H1 (cell line): ENCODE measurements at regions not wholly inside any gene's neighbourhood (a gene's known extent, or its start where the extent isn't known, plus 50 kb on each side); places are given as distances from the start of the nearest gene placed in this dataset.

Experiments
- ASH2L ChIP-seq: fragments of 200-600, 300-600 bp; sonication (generic); IDR thresholded peaks from one replicate; pipeline ENCODE4 v1.7.1; 2017; ENCODE audit warnings: low read length
- EP300 ChIP-seq, 2 experiments: IDR thresholded peaks; 1 replicate in 1 of 2; 2 replicates in 1 of 2; pipeline ENCODE4 v1.6.1; 2011 to 2012; ENCODE audit warnings: low read depth in 2 of 2, low read length in 2 of 2, mild to moderate bottlenecking in 2 of 2, borderline replicate concordance in 1 of 2, inconsistent platforms in 1 of 2, moderate library complexity in 1 of 2
- NRF1 ChIP-seq: IDR thresholded peaks from 2 replicates; pipeline ENCODE4 v1.6.1; 2011; ENCODE audit warnings: mild to moderate bottlenecking, low read depth, low read length, improper control_type of control experiment
- SP2 ChIP-seq: IDR thresholded peaks from 2 replicates; pipeline ENCODE4 v1.6.1; 2012; ENCODE audit warnings: mild to moderate bottlenecking, low read length, inconsistent platforms
- USF2 ChIP-seq: IDR thresholded peaks from 2 replicates; pipeline ENCODE4 v1.6.1; 2011; ENCODE audit warnings: low read length, improper control_type of control experiment
- ZNF274 ChIP-seq: IDR thresholded peaks from 2 replicates; pipeline ENCODE4 v1.7.0; 2012; ENCODE audit warnings: low read length, borderline replicate concordance; ENCODE audit errors: extremely low read depth
- TF ChIP-seq, protein P1 (sequence below), 3 experiments: IDR thresholded peaks; 1 replicate in 2 of 3; 2 replicates in 1 of 3; pipeline versions ENCODE4 v1.5.1 to v1.6.1; 2011; ENCODE audit warnings: low read length in 3 of 3, mild to moderate bottlenecking in 3 of 3, inconsistent platforms in 2 of 3, low read depth in 1 of 3, moderate library complexity in 1 of 3; ENCODE audit not compliant: insufficient read depth in 1 of 3; ENCODE audit errors: control extremely low read depth in 1 of 3

GRCh38 chr6:139920776-139921100 is 546.3 kb upstream of the CITED2 start:
- TF ChIP-seq USF2 (no peak), NRF1 (no peak), SP2 (no peak), EP300 (IDR thresholded peaks at IDR 0.05; ENCODE audit: borderline replicate concordance in 1 of 2, low read depth in 2 of 2, low read length in 2 of 2) (no peak), ZNF274 (no peak), ASH2L (no peak)
- TF ChIP-seq, protein P1, sequence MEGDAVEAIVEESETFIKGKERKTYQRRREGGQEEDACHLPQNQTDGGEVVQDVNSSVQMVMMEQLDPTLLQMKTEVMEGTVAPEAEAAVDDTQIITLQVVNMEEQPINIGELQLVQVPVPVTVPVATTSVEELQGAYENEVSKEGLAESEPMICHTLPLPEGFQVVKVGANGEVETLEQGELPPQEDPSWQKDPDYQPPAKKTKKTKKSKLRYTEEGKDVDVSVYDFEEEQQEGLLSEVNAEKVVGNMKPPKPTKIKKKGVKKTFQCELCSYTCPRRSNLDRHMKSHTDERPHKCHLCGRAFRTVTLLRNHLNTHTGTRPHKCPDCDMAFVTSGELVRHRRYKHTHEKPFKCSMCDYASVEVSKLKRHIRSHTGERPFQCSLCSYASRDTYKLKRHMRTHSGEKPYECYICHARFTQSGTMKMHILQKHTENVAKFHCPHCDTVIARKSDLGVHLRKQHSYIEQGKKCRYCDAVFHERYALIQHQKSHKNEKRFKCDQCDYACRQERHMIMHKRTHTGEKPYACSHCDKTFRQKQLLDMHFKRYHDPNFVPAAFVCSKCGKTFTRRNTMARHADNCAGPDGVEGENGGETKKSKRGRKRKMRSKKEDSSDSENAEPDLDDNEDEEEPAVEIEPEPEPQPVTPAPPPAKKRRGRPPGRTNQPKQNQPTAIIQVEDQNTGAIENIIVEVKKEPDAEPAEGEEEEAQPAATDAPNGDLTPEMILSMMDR (IDR thresholded peaks at IDR 0.05; ENCODE audit: control extremely low read depth in 1 of 3, insufficient read depth in 1 of 3, low read depth in 1 of 3, low read length in 3 of 3) = no peak
